ENCODE measurements at regions not wholly inside any gene's neighbourhood (a gene's known extent, or its start where the extent isn't known, plus 50 kb on each side); places are given as distances from the start of the nearest gene placed in this dataset.

DNA sequence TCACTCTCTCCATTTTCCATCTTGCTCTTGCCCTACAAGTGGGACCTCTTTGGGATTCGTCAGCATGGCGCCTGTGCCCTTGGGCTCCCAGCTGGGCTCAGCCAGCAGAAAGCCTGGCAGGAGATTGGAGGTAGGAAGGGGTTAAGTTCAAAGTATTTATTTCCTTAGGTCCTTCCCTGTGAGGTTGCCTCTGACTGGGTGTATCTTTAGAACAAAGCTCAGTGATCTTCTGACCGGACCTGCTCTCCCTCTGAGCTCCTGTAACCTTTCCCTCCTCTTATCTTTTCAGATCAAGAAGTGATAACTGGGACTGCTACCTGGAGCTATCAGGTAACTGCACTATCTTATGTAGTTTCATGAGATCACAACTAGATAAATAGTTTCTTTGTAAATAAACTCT lies 75.8 kb upstream of the ABCD3 start:
- Histone ChIP-seq H2AFZ (ENCODE audit: low read depth, low read length, poor library complexity, severe bottlenecking) (no peak overlapping the region), H3K9me3 (ENCODE audit: control insufficient read depth in 1 of 2, insufficient read depth in 1 of 2, low read depth in 1 of 2, low read length in 2 of 2) (no peaks in the 10 kb centered on the region), H3K79me2 (ENCODE audit: insufficient read depth, low read length) (no peaks in the 10 kb centered on the region), H3K36me3 (ENCODE audit: control insufficient read depth in 1 of 2, insufficient read depth in 2 of 2, low read length in 2 of 2) (no peaks in the 10 kb centered on the region), H3K4me1 (ENCODE audit: control insufficient read depth in 1 of 2, insufficient read depth in 2 of 2, low read length in 2 of 2) (no peaks in the 10 kb centered on the region), H3K27me3 (ENCODE audit: insufficient read depth, low read length) (no peaks in the 10 kb centered on the region), H3K27ac (ENCODE audit: low read depth, low read length) (no peak overlapping the region), H3K9me2 (ENCODE audit: insufficient read depth) (no peaks in the 10 kb centered on the region), H4K20me1 (ENCODE audit: insufficient read depth) (no peaks in the 10 kb centered on the region), H3K4me3 (replicated peaks in 1 of 2; ENCODE audit: low read depth in 1 of 2, low read length in 2 of 2) (no peak overlapping the region), H3K9ac (ENCODE audit: low read length) (no peak overlapping the region), H3K4me2 (ENCODE audit: low read length) (no peak overlapping the region)
- RAD21 ChIA-PET (ENCODE audit: low non-redundant PET in 1 of 2, low total read pairs in 2 of 2, uncharacterized antibody in 2 of 2, unreplicated experiment in 2 of 2) = no interaction called here
- DNase-seq (ENCODE audit: low read depth, low spot score) (no peak), ATAC-seq (no peak)
- POLR2A ChIA-PET = no interaction called here
- intact Hi-C loops (cut with micrococcal nuclease) = no loop called here
- BruUV-seq (replicated peaks) = no TSS peak
- CTCF ChIA-PET = interaction anchor here (1.1 kb wide), 1 partner anchor 460 kb away, joined by 3 read pairs; no protein-coding TSS in a partner anchor
- TF ChIP-seq YY1 (IDR thresholded peaks at IDR 0.05; ENCODE audit: extremely low read depth, insufficient replicate concordance, low read depth, low read length) (no peak), TCF7L2 (IDR thresholded peaks at IDR 0.05; ENCODE audit: borderline replicate concordance, extremely low read depth, insufficient read depth, insufficient read length) (no peak), ELF1 (IDR thresholded peaks at IDR 0.05; ENCODE audit: borderline replicate concordance, low read depth) (no peak), JUND (IDR thresholded peaks at IDR 0.05) (no peak), EZH2 (IDR thresholded peaks at IDR 0.05) (no peak), POLR2A (IDR thresholded peaks at IDR 0.05; ENCODE audit: borderline replicate concordance, extremely low read depth, insufficient read depth, insufficient read length) (no peak)
- TF ChIP-seq, protein P1, sequence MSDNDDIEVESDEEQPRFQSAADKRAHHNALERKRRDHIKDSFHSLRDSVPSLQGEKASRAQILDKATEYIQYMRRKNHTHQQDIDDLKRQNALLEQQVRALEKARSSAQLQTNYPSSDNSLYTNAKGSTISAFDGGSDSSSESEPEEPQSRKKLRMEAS (IDR thresholded peaks at IDR 0.05) = no peak
- TF ChIP-seq, protein P2, sequence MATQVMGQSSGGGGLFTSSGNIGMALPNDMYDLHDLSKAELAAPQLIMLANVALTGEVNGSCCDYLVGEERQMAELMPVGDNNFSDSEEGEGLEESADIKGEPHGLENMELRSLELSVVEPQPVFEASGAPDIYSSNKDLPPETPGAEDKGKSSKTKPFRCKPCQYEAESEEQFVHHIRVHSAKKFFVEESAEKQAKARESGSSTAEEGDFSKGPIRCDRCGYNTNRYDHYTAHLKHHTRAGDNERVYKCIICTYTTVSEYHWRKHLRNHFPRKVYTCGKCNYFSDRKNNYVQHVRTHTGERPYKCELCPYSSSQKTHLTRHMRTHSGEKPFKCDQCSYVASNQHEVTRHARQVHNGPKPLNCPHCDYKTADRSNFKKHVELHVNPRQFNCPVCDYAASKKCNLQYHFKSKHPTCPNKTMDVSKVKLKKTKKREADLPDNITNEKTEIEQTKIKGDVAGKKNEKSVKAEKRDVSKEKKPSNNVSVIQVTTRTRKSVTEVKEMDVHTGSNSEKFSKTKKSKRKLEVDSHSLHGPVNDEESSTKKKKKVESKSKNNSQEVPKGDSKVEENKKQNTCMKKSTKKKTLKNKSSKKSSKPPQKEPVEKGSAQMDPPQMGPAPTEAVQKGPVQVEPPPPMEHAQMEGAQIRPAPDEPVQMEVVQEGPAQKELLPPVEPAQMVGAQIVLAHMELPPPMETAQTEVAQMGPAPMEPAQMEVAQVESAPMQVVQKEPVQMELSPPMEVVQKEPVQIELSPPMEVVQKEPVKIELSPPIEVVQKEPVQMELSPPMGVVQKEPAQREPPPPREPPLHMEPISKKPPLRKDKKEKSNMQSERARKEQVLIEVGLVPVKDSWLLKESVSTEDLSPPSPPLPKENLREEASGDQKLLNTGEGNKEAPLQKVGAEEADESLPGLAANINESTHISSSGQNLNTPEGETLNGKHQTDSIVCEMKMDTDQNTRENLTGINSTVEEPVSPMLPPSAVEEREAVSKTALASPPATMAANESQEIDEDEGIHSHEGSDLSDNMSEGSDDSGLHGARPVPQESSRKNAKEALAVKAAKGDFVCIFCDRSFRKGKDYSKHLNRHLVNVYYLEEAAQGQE (IDR thresholded peaks at IDR 0.05; ENCODE audit: low read depth) = no peak

Data from HCT116 (cell line).